HEK293 (cell line): ENCODE measurements at regions not wholly inside any gene's neighbourhood (a gene's known extent, or its start where the extent isn't known, plus 50 kb on each side); places are given as distances from the start of the nearest gene placed in this dataset.

Experiments
- CTCF ChIA-PET: fragments of 350-600 bp; formaldehyde crosslinking; extraction: SDS; loops from one replicate; lab custom pipeline; 2021; ENCODE audit warnings: antibody characterized with exemption; lab: Yijun Ruan, JAX
- POLR2A ChIA-PET: fragments of 300-600 bp; formaldehyde crosslinking; extraction: SDS; loops from one replicate; lab custom pipeline; 2020; ENCODE audit warnings: antibody characterized with exemption, inconsistent platforms; lab: Yijun Ruan, JAX
- H3K27ac ChIP-seq: fragments of 200-500 bp; sonication (Bioruptor generic); 2 replicates; pipeline ENCODE4 v1.5.1; 2014; ENCODE audit warnings: low read depth, low read length, control low read depth, inconsistent platforms; ENCODE audit errors: extremely low read depth
- H3K36me3 ChIP-seq, 2 experiments: fragments of 200-500 bp in 1 of 2; sonication (Bioruptor generic) in 1 of 2; 1 replicate in 1 of 2; 2 replicates in 1 of 2; pipeline ENCODE4 v1.5.1; 2014 to 2017; ENCODE audit warnings: inconsistent platforms in 2 of 2, low read length in 2 of 2; ENCODE audit not compliant: control insufficient read depth in 2 of 2, insufficient read depth in 1 of 2
- H3K4me1 ChIP-seq: fragments of 200-500 bp; sonication (Bioruptor generic); 2 replicates; pipeline ENCODE4 v1.5.1; 2014; ENCODE audit warnings: mild to moderate bottlenecking, low read length, inconsistent platforms; ENCODE audit not compliant: control insufficient read depth, insufficient read depth
- H3K4me3 ChIP-seq: 2 replicates; pipeline ENCODE4 v1.5.1; 2011; ENCODE audit warnings: low read depth, mild to moderate bottlenecking, control low read depth, low read length, moderate library complexity
- H3K9me3 ChIP-seq: fragments of 200-500 bp; sonication (Bioruptor generic); 2 replicates; pipeline ENCODE4 v1.5.1; 2014; ENCODE audit warnings: low read depth, low read length, inconsistent platforms; ENCODE audit not compliant: control insufficient read depth, insufficient read depth
- EGR2 ChIP-seq: fragments of 450-650 bp; formaldehyde crosslinking; IDR thresholded peaks from 2 replicates; pipeline ENCODE4 v1.5.1; 2016; ENCODE audit warnings: low read depth, missing biosample characterization, missing genetic modification characterization
- GLIS1 ChIP-seq: fragments of 450-650 bp; formaldehyde crosslinking; IDR thresholded peaks from 2 replicates; pipeline ENCODE4 v1.5.1; 2016; ENCODE audit warnings: missing biosample characterization, missing genetic modification characterization
- HIC1 ChIP-seq: fragments of 450-650 bp; formaldehyde crosslinking; IDR thresholded peaks from 2 replicates; pipeline ENCODE4 v1.5.1; 2016; ENCODE audit warnings: missing biosample characterization, missing genetic modification characterization
- HOXD13 ChIP-seq: sonication (generic); formaldehyde crosslinking; IDR thresholded peaks from 2 replicates; pipeline ENCODE4 v1.8.0; 2022; ENCODE audit warnings: missing genetic modification reagents, borderline replicate concordance
- KLF1 ChIP-seq: fragments of 450-650 bp; formaldehyde crosslinking; IDR thresholded peaks from 2 replicates; pipeline ENCODE4 v1.5.1; 2016; ENCODE audit warnings: missing biosample characterization, missing genetic modification characterization
- KLF8 ChIP-seq: fragments of 450-650 bp; formaldehyde crosslinking; IDR thresholded peaks from 2 replicates; pipeline ENCODE4 v1.5.1; 2016; ENCODE audit warnings: missing biosample characterization, missing genetic modification characterization
- SP3 ChIP-seq: fragments of 450-650 bp; formaldehyde crosslinking; IDR thresholded peaks from 2 replicates; pipeline ENCODE4 v1.5.1; 2016; ENCODE audit warnings: missing biosample characterization, missing genetic modification characterization
- ZBTB20 ChIP-seq: fragments of 450-650 bp; formaldehyde crosslinking; IDR thresholded peaks from 2 replicates; pipeline ENCODE4 v1.5.1; 2016; ENCODE audit warnings: missing biosample characterization, missing genetic modification characterization
- ZBTB8A ChIP-seq: fragments of 450-650 bp; formaldehyde crosslinking; IDR thresholded peaks from 2 replicates; pipeline ENCODE4 v1.5.1; 2016; ENCODE audit warnings: missing biosample characterization, missing genetic modification characterization
- ZFHX2 ChIP-seq: fragments of 450-650 bp; formaldehyde crosslinking; conservative IDR thresholded peaks from 2 replicates; pipeline ENCODE4 v1.5.1; 2016; ENCODE audit warnings: missing biosample characterization, missing genetic modification characterization
- ZIC2 ChIP-seq: fragments of 450-650 bp; formaldehyde crosslinking; IDR thresholded peaks from 2 replicates; pipeline ENCODE4 v1.5.1; 2016; ENCODE audit warnings: missing biosample characterization, missing genetic modification characterization
- ZNF157 ChIP-seq: fragments of 450-650 bp; formaldehyde crosslinking; IDR thresholded peaks from 2 replicates; pipeline ENCODE4 v1.5.1; 2016; ENCODE audit warnings: missing biosample characterization, missing genetic modification characterization
- ZNF2 ChIP-seq: fragments of 450-650 bp; formaldehyde crosslinking; IDR thresholded peaks from 2 replicates; pipeline ENCODE4 v1.5.1; 2016; ENCODE audit warnings: missing biosample characterization, missing genetic modification characterization
- ZNF24 ChIP-seq: fragments of 450-650 bp; formaldehyde crosslinking; IDR thresholded peaks from 2 replicates; pipeline ENCODE4 v1.5.1; 2016; ENCODE audit warnings: missing biosample characterization, missing genetic modification characterization
- ZNF274 ChIP-seq, 2 experiments: fragments of 200-500 bp in 1 of 2; fragments of 450-650 bp in 1 of 2; sonication (Bioruptor generic) in 1 of 2; formaldehyde crosslinking in 1 of 2; IDR thresholded peaks; 2 replicates each; pipeline versions ENCODE4 v1.5.1 to v1.6.1; 2014 to 2016; ENCODE audit warnings: borderline replicate concordance in 1 of 2, inconsistent platforms in 1 of 2, low read length in 1 of 2, missing biosample characterization in 1 of 2, missing genetic modification characterization in 1 of 2
- ZNF398 ChIP-seq: fragments of 450-650 bp; formaldehyde crosslinking; IDR thresholded peaks from 2 replicates; pipeline ENCODE4 v1.5.1; 2017; ENCODE audit warnings: missing biosample characterization, missing genetic modification characterization
- ZNF558 ChIP-seq: fragments of 450-650 bp; formaldehyde crosslinking; IDR thresholded peaks from 2 replicates; pipeline ENCODE4 v1.5.1; 2016; ENCODE audit warnings: missing biosample characterization, missing genetic modification characterization
- ZNF585B ChIP-seq: fragments of 450-650 bp; formaldehyde crosslinking; IDR thresholded peaks from 2 replicates; pipeline ENCODE4 v1.5.1; 2016; ENCODE audit warnings: missing biosample characterization, missing genetic modification characterization
- ZNF629 ChIP-seq: fragments of 450-650 bp; formaldehyde crosslinking; IDR thresholded peaks from 2 replicates; pipeline ENCODE4 v1.5.1; 2017; ENCODE audit warnings: missing biosample characterization, missing genetic modification characterization
- ZNF658 ChIP-seq: fragments of 450-650 bp; formaldehyde crosslinking; IDR thresholded peaks from 2 replicates; pipeline ENCODE4; 2016; ENCODE audit warnings: missing biosample characterization, missing genetic modification characterization
- ZNF664 ChIP-seq: fragments of 450-650 bp; formaldehyde crosslinking; IDR thresholded peaks from 2 replicates; pipeline ENCODE4 v1.5.1; 2016; ENCODE audit warnings: missing biosample characterization, missing genetic modification characterization
- ZNF677 ChIP-seq: fragments of 450-650 bp; IDR thresholded peaks from 2 replicates; pipeline ENCODE4 v1.5.0; 2018; ENCODE audit warnings: missing biosample characterization, mild to moderate bottlenecking, missing genetic modification characterization, moderate library complexity
- TF ChIP-seq, protein P1 (sequence below): fragments of 450-650 bp; formaldehyde crosslinking; IDR thresholded peaks from 2 replicates; pipeline ENCODE4 v1.5.1; 2016; ENCODE audit warnings: missing biosample characterization, missing genetic modification characterization

DNA sequence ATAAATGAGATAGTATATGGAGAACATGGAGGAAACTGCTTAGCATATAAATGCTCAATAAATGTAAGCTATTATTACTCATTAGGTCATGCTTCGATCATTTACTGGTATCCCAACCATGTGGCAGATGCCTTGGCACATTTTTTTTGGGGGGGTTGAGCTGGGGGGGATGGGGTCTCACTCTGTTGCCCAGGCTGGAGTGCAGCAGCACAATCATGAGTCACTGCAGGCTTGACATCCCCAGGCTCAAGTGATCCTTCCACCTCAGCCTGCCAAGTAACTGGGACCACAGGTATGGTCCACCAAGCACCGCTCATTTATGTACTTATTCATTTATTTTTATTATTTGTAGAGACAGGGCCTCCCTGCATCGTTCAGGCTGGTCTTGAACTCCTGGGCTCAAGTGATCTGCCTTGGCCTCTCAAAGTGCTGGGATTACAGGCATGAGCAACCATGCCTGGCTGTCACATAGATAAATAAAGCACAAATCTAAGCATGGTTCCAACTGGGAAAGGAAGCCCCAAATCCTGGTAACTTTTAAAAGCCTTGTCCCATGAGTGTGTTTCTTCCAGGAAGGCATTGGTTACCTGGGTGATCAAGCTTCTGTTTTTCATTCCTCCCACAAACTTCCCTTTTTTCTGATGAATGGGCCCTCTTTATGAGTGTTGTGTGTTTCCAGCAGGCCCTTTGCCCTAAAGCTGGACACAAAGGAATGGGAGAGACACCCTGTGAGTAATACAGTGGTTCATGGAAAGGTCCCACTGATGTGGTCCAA is 147.4 kb upstream of the UMPS start:
- TF ChIP-seq ZNF677 (no peak), ZNF664 (tag by site-specific recombination) (peak; percentile 45; the same call in 1 of the 2 replicates)
- TF ChIP-seq, all 188 proteins: peak for 1
- Histone ChIP-seq H3K27ac (no peak overlapping the region), H3K4me3 (no peak overlapping the region), H3K9me3 (no peaks in the 10 kb centered on the region), H3K4me1 (no peaks in the 10 kb centered on the region), H3K36me3 (no peaks in the 10 kb centered on the region)
- CTCF ChIA-PET = interaction anchor here (1.1 kb wide), 1 partner anchor 17 kb away, joined by 3 read pairs; no protein-coding TSS in a partner anchor
- POLR2A ChIA-PET = no interaction called here

DNA sequence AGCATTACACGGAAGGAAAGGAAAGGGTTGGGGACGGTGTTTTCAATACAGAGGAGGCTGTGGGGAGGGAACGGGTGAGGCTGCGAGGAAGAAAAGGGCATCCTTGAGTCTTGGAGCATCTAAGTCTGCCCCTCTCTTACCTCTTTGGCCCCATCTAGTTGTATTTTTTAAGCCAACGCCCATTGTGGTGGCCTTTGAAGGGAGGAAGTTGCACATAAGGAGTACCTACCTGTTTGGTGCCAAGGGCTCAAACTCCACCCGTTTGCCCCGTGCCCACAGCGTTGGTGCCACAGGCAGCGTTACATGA is 146.1 kb upstream of the UMPS start:
- Histone ChIP-seq H3K4me3 (peak overlapping the region; percentile 61), H3K9me3 (no peaks in the 10 kb centered on the region), H3K4me1 (no peaks in the 10 kb centered on the region), H3K27ac (no peak overlapping the region), H3K36me3 (no peaks in the 10 kb centered on the region)
- ChIA-PET POLR2A (interaction anchor here (0.6 to 1.0 kb wide), 2 partner anchors 44 to 553 kb away, joined by 3 read pairs; no protein-coding TSS in a partner anchor), CTCF (interaction anchor here (1.1 kb wide), 1 partner anchor 18 kb away, joined by 3 read pairs; no protein-coding TSS in a partner anchor)
- TF ChIP-seq ZNF157 (tag by site-specific recombination) = no peak
- no peak for TF ChIP-seq ZNF558 (tag by site-specific recombination)

DNA sequence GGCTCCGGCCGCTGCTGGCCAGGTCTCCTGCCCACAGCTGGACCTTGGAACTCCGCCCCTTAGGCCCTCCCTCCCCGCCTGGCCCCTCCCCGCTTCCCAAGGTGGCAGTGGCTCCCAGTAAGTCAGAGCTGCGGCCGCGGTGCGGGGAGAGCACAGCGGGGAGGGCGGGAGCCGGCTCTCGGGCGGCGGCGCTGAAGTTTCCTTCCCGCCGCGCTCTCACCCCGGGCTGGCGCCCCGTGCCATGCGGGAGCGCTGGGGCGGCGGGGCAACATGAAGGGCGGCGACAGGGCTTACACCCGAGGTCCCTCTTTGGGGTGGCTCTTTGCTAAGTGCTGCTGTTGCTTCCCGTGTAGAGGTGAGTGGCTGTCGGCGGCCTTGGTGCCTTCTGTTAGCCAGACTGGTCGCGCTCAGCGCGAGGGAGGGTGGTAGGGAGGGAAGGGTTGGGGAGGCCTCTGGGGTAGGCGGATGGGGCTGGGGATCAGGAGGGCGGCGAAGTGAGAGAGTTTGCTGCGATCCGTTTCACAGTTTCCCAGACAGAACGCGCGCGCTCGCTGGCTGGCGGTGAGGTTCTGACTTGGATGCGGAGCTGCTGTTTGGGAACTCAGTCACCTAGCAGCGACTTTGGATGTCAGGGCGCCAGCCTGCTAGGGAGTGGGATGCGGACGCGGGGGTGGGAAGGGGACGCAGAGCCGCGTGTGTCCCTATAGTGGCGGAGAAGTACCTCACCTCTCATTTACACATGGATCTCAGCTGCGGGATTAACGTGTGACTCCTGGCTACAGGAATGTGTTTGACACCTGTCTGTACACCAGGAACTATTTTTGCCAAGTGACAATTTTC is 145.5 kb upstream of the UMPS start:
- Histone ChIP-seq H3K4me1 (no peaks in the 10 kb centered on the region), H3K9me3 (no peaks in the 10 kb centered on the region), H3K4me3 (peak overlapping the region; percentile 61), H3K36me3 (no peaks in the 10 kb centered on the region), H3K27ac (no peak overlapping the region; the same call in 1 of the 2 replicates)
- POLR2A ChIA-PET = interaction anchor here (0.6 to 1.0 kb wide), 3 partner anchors 11 to 554 kb away, joined by 3 read pairs; no protein-coding TSS in a partner anchor
- CTCF ChIA-PET = interaction anchor here (0.6 to 1.9 kb wide), 3 partner anchors 57 to 134 kb away, joined by 3 to 7 read pairs (median 3); no protein-coding TSS in a partner anchor
- 0 out of 2 replicates have a peak, but pooled peaks have one; percentile 20 for TF ChIP-seq ZNF629 (tag by site-specific recombination)
- TF ChIP-seq KLF1 (tag by site-specific recombination) = no peak
- TF ChIP-seq GLIS1 = peak; percentile 48
- peak; percentile 80 for TF ChIP-seq HIC1
- peak; percentile 60; the same call in 1 of the 2 replicates for TF ChIP-seq ZBTB20 (tag by site-specific recombination)
- TF ChIP-seq, protein P1, sequence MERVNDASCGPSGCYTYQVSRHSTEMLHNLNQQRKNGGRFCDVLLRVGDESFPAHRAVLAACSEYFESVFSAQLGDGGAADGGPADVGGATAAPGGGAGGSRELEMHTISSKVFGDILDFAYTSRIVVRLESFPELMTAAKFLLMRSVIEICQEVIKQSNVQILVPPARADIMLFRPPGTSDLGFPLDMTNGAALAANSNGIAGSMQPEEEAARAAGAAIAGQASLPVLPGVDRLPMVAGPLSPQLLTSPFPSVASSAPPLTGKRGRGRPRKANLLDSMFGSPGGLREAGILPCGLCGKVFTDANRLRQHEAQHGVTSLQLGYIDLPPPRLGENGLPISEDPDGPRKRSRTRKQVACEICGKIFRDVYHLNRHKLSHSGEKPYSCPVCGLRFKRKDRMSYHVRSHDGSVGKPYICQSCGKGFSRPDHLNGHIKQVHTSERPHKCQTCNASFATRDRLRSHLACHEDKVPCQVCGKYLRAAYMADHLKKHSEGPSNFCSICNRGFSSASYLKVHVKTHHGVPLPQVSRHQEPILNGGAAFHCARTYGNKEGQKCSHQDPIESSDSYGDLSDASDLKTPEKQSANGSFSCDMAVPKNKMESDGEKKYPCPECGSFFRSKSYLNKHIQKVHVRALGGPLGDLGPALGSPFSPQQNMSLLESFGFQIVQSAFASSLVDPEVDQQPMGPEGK (tag by site-specific recombination) = peak; percentile 65
- 0 out of 2 replicates have a peak, but pooled peaks have one; percentile 23 for TF ChIP-seq ZNF24 (tag by site-specific recombination)
- TF ChIP-seq ZIC2 (tag by site-specific recombination) = peak; percentile 96
- no peak for TF ChIP-seq ZNF658 (tag by site-specific recombination)
- peak; percentile 95 for TF ChIP-seq ZBTB8A (tag by site-specific recombination)
- peak; percentile 52; the same call in 1 of the 2 replicates for TF ChIP-seq KLF8 (tag by site-specific recombination)
- peak; percentile 79 for TF ChIP-seq ZNF398
- 0 out of 2 replicates have a peak, but pooled peaks have one; percentile 18 for TF ChIP-seq EGR2 (tag by site-specific recombination)
- TF ChIP-seq HOXD13 (CRISPR knock-in tag) = no peak
- TF ChIP-seq ZFHX2 (tag by site-specific recombination) = peak; percentile 66
- peak; percentile 67 for TF ChIP-seq SP3 (tag by site-specific recombination)
- TF ChIP-seq ZNF274 (IDR thresholded peaks at IDR 0.05; ENCODE audit: low read length) = no peak
- no peak for TF ChIP-seq ZNF274 (tag by site-specific recombination; IDR thresholded peaks at IDR 0.05; ENCODE audit: borderline replicate concordance)
- TF ChIP-seq ZNF2 (tag by site-specific recombination) = peak; percentile 52; the same call in 1 of the 2 replicates
- no peak for TF ChIP-seq ZNF585B
